Kidney (tissue), 13 donors: ENCODE measurements at regions not wholly inside any gene's neighbourhood (a gene's known extent, or its start where the extent isn't known, plus 50 kb on each side); places are given as distances from the start of the nearest gene placed in this dataset.

ENCODE experiments used
- DNase-seq, 5 donors: peaks; one replicate each; pipeline ENCODE4 v3.0.0-alpha.2; 2013 to 2020
- FAIRE-seq: peaks from 2 replicates; lab custom pipeline; 2012; peaks lifted over from hg19 to GRCh38; lab: Jason Lieb, UNC
- H3K27ac ChIP-seq, 2 donors: one replicate each; pipeline ENCODE4 v1.7.0; 2013; ENCODE audit warnings: low read depth in 2 of 2, low read length in 2 of 2, inconsistent platforms in 1 of 2
- H3K27me3 ChIP-seq: one replicate; pipeline ENCODE4 v1.7.1; 2013; ENCODE audit warnings: low read length, inconsistent platforms; ENCODE audit not compliant: control insufficient read depth, insufficient read depth
- H3K36me3 ChIP-seq, 3 donors: one replicate each; pipeline versions ENCODE4 v1.7.0 to v1.7.1; 2013; ENCODE audit warnings: low read length in 3 of 3, control low read depth in 1 of 3, inconsistent platforms in 1 of 3; ENCODE audit not compliant: insufficient read depth in 3 of 3, control insufficient read depth in 2 of 3
- H3K4me1 ChIP-seq, 3 donors: one replicate each; pipeline versions ENCODE4 v1.7.0 to v1.7.1; 2013; ENCODE audit warnings: low read length in 3 of 3, inconsistent platforms in 1 of 3, low read depth in 1 of 3; ENCODE audit not compliant: control insufficient read depth in 2 of 3, insufficient read depth in 2 of 3
- H3K4me3 ChIP-seq, 3 donors: one replicate each; pipeline versions ENCODE4 v1.7.0 to v1.8.1; 2013; ENCODE audit warnings: low read length in 3 of 3, control low read depth in 1 of 3, inconsistent platforms in 1 of 3
- H3K9ac ChIP-seq, 3 donors: one replicate each; pipeline versions ENCODE4 v1.7.0 to v1.7.1; 2013; ENCODE audit warnings: low read length in 3 of 3, control low read depth in 1 of 3, inconsistent platforms in 1 of 3
- H3K9me3 ChIP-seq, 3 donors: one replicate each; pipeline versions ENCODE4 v1.7.0 to v1.7.1; 2013; ENCODE audit warnings: low read length in 3 of 3, control low read depth in 1 of 3, inconsistent platforms in 1 of 3; ENCODE audit not compliant: control insufficient read depth in 2 of 3, insufficient read depth in 1 of 3
- intact Hi-C: fragments of 100-400 bp; cut with DNase I; formaldehyde crosslinking; loops from one replicate; pipeline ENCODE4 v1.11.1; 2022
- TF ChIP-seq, protein P1 (sequence below): IDR thresholded peaks from 3 replicates; pipeline ENCODE4 v1.5.1; 2012; ENCODE audit warnings: mild to moderate bottlenecking, moderate library complexity, borderline replicate concordance; ENCODE audit not compliant: insufficient read depth; ENCODE audit errors: extremely low read depth
- donor health status: control.
- donor health status: control.
- donor health status: control.
- donor health status: control.
- donor health status: control.
- donor health status: DM: yes; HTN: yes; CAD: no.
- donor health status: Normal renal cell carcinoma (clear cell type).

DNA sequence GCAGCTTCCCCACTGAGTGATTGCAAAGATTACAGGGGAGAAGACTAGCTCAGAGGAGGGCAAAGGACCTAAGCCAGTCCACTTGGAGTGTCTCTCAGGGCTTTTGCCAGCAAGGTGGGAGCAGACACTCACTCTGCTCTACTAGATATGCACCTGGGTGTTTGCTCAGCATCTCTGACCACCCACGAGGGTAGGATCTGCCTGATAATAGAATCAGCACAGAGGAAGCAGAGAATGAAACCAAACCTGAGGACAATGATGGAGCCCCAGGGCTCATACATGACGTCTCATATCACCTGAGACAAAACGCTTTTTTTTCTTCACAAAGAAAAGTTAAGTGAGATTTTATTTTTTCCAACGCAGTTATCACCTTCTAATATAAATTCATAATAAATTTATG, 79.4 kb downstream of the RRAGC start:
- DNase-seq: no peak
- H3K27me3 ChIP-seq: no peaks in the 10 kb centered on the region
- H3K27ac ChIP-seq: no peak overlapping the region
- TF ChIP-seq, protein P1, sequence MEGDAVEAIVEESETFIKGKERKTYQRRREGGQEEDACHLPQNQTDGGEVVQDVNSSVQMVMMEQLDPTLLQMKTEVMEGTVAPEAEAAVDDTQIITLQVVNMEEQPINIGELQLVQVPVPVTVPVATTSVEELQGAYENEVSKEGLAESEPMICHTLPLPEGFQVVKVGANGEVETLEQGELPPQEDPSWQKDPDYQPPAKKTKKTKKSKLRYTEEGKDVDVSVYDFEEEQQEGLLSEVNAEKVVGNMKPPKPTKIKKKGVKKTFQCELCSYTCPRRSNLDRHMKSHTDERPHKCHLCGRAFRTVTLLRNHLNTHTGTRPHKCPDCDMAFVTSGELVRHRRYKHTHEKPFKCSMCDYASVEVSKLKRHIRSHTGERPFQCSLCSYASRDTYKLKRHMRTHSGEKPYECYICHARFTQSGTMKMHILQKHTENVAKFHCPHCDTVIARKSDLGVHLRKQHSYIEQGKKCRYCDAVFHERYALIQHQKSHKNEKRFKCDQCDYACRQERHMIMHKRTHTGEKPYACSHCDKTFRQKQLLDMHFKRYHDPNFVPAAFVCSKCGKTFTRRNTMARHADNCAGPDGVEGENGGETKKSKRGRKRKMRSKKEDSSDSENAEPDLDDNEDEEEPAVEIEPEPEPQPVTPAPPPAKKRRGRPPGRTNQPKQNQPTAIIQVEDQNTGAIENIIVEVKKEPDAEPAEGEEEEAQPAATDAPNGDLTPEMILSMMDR: no peak
- H3K9ac ChIP-seq: no peak overlapping the region
- intact Hi-C loops: no loop called here
- H3K4me3 ChIP-seq: no peak overlapping the region
- FAIRE-seq: no peak
- H3K36me3 ChIP-seq: no peaks in the 10 kb centered on the region
- H3K4me1 ChIP-seq: peaks cover 0 to 6% (median 3%) of the 10 kb centered on the region in 3 donors
- no peaks in the 10 kb centered on the region for H3K9me3 ChIP-seq

DNA sequence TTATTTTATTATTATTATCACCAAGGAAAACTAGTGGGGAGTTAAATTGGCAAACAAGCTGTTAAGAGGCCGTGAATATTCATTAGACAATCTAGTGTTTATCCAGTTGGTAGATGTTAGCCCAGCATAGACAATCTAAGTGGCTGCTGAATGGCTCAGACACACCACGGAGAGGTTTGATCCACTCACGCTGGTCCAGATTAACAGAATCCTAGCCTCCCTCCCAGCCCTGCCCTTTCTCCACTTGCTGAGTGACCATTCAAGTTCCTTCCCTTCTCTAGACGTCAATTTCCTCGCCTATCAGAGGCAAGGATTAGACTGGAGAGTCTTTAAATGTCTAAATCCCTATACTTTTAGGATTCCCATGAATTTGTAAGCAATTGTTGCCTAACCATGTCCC, 80.1 kb downstream of the RRAGC start:
- Histone ChIP-seq H3K27me3 (no peaks in the 10 kb centered on the region), H3K36me3 (no peaks in the 10 kb centered on the region), H3K9me3 (no peaks in the 10 kb centered on the region), H3K4me3 (no peak overlapping the region), H3K9ac (no peak overlapping the region), H3K4me1 (peaks cover 0 to 6% (median 3%) of the 10 kb centered on the region in 3 donors), H3K27ac (no peak overlapping the region)
- FAIRE-seq (no peak), DNase-seq (no peak)
- intact Hi-C loops: no loop called here
- TF ChIP-seq, protein P1: no peak

DNA sequence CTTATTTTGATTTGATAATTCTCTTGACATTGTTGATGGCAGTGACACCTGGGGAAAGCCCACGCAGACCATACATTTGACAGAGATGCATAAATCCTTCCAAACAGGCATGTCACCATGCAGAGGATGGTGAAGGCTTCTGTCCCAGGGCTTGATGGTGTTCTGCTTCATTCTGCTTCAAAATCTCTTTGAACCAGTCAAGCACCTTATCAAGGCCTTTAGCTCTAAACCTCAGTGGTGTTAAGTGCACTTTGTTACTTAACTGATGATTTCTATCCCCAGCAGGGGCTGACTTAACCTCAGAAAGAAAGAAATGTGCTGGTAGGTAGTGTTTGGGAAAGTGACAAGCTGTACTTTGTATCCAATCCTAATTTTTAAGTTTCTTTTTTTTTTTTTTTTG, 81.1 kb downstream of the RRAGC start:
- no peak overlapping the region for H3K27ac ChIP-seq
- no peak overlapping the region for H3K9ac ChIP-seq
- no peaks in the 10 kb centered on the region for H3K36me3 ChIP-seq
- intact Hi-C loops: no loop called here
- no peaks in the 10 kb centered on the region for H3K27me3 ChIP-seq
- H3K9me3 ChIP-seq: no peaks in the 10 kb centered on the region
- FAIRE-seq (no peak), DNase-seq (no peak)
- no peak overlapping the region for H3K4me3 ChIP-seq
- TF ChIP-seq, protein P1: no peak
- H3K4me1 ChIP-seq: no peaks in the 10 kb centered on the region

DNA sequence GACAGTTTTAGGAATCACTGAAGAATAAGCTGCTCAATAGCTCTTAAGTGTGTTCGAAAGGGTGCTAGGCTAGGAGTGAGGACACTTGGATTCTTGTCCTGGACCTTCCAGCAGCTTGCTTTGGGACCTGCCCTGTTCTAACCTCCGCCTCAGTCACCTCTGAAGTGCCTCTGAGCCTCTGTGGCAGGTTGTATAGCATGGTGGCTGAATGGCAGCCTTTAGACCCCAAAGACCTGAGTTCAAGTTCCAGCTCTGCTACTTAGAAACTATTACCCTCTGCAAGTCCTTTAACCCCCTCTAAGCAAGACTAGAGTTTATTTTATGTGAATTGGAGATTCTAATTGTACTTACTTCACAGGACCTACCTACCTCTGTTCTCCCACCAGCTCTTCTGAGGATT, 81.5 kb downstream of the RRAGC start:
- H3K27ac ChIP-seq: no peak overlapping the region
- no peaks in the 10 kb centered on the region for H3K9me3 ChIP-seq
- TF ChIP-seq, protein P1: no peak
- H3K4me1 ChIP-seq: no peaks in the 10 kb centered on the region
- DNase-seq (no peak), FAIRE-seq (no peak)
- H3K4me3 ChIP-seq: no peak overlapping the region
- H3K9ac ChIP-seq: no peak overlapping the region
- no peaks in the 10 kb centered on the region for H3K27me3 ChIP-seq
- no peaks in the 10 kb centered on the region for H3K36me3 ChIP-seq
- intact Hi-C loops: no loop called here
